CMK (cell line): ENCODE measurements at regions not wholly inside any gene's neighbourhood (a gene's known extent, or its start where the extent isn't known, plus 50 kb on each side); places are given as distances from the start of the nearest gene placed in this dataset.
"Not testable (repeated sequence)": the region's sequence is repeated elsewhere in the genome, so short reads cannot be mapped to it uniquely, and the experiment has no call there.

Experiments
- DNase-seq: peaks from one replicate; pipeline ENCODE4 v3.0.0-alpha.2; 2010; ENCODE audit warnings: low read depth

- DNase-seq = no peak
Measured at GRCh38 chr10:10716972-10717371, 300.7 kb upstream of the CELF2 start.

GRCh38 chr10:10722422-10722821, 295.2 kb upstream of the CELF2 start:
- no peak for DNase-seq

- no peak for DNase-seq
Measured at GRCh38 chr10:10725196-10725595, 292.5 kb upstream of the CELF2 start.

GRCh38 chr10:10726101-10726500, 291.6 kb upstream of the CELF2 start:
- no peak for DNase-seq

GRCh38 chr10:10727411-10727810, 290.3 kb upstream of the CELF2 start:
- DNase-seq = not testable (repeated sequence)

DNA sequence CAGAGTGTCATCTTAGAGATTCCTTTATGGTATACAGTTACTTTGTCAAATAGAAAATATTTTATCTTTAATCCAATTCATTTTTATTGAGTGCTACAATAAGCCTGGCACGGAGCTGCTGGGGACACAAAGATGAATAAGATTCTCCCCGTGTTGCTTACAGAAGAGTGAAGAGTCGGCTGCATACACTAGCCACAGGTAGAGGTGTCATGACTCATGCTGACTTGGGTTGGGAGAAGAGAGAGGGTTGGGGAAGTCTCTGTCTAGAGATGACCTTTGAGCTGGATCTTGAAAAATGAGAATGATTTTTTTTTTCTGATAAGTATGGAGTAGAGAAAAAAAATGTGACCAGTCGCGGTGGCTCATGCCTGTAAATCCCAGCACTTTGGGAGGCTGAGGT, 289.9 kb upstream of the CELF2 start:
- DNase-seq = no peak

GRCh38 chr10:10730471-10731043, 287.1 kb upstream of the CELF2 start:
- no peak for DNase-seq

GRCh38 chr10:10731366-10731765, 286.3 kb upstream of the CELF2 start:
- no peak for DNase-seq

- no peak for DNase-seq
Measured at GRCh38 chr10:10734356-10735064, 283.2 kb upstream of the CELF2 start.

- DNase-seq = no peak
Measured at GRCh38 chr10:10745291-10745690, 272.4 kb upstream of the CELF2 start.

- no peak for DNase-seq
Measured at GRCh38 chr10:10755490-10755889, 262.2 kb upstream of the CELF2 start.

- no peak for DNase-seq
Measured at GRCh38 chr10:10758306-10758705, 259.4 kb upstream of the CELF2 start.

GRCh38 chr10:10759806-10760205, 257.9 kb upstream of the CELF2 start:
- DNase-seq = not testable (repeated sequence)

DNA sequence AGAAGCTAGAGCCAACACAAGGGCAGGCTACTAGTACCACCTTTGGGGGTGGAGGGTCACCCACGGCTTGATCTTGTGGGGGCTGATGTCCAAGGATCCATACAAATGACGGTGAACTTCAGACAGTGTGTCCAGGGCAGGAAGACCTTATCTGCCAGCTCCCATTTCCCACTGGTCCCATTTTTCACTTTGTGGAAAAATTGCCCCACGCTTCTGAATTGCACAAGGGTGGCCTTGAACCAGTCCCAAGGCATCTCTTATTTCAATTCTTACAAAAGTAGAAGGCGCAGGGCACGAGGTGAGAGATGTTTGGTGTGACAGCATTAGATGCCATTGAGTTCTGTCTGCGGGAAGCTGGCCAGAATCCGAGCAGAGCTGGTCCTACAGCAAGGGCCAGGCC, 252.7 kb upstream of the CELF2 start:
- DNase-seq = no peak

DNA sequence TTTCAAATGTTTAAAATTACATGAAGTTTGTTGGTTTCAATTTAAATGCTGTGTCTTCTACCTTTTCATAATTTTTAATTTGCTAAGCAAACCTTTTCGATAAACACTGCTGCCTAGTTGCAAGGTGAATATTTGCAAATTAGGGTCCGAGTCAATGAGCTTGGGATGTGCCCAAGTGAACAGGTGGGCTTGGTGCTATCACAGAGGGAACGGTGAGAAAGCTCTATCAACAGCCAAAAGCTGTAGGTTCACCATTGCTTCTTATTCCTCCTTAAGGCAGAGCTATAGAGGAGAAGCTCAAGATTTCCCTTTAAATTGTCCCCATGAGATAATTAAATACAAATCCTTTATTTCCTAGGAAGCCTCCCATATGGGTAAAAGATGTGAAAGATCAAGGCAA, 245.3 kb upstream of the CELF2 start:
- DNase-seq = no peak

- no peak for DNase-seq
Measured at GRCh38 chr10:10772874-10773508, 244.7 kb upstream of the CELF2 start.

- no peak for DNase-seq
Measured at GRCh38 chr10:10774416-10774815, 243.3 kb upstream of the CELF2 start.

- DNase-seq = no peak
Measured at GRCh38 chr10:10776363-10776762, 241.3 kb upstream of the CELF2 start.

DNA sequence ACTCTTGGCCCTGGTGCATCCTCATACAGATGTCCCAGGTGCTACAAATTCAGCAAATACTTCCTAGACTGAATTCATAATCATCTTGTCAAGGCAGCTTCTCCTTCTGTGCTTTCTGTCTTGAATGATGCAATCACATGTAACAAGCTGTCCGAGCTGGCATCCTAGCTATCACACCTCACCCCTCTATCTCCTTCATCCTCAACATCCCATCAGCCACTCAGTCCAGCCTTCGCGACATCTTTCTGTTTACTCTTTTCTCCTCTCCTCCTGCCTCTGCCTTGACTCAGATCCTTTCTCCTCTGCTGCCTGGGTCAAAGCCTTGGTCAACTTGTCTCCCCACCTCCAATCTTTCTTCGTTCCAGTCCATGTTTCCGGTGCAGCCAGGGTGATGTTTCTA, 240.4 kb upstream of the CELF2 start:
- no peak for DNase-seq

DNA sequence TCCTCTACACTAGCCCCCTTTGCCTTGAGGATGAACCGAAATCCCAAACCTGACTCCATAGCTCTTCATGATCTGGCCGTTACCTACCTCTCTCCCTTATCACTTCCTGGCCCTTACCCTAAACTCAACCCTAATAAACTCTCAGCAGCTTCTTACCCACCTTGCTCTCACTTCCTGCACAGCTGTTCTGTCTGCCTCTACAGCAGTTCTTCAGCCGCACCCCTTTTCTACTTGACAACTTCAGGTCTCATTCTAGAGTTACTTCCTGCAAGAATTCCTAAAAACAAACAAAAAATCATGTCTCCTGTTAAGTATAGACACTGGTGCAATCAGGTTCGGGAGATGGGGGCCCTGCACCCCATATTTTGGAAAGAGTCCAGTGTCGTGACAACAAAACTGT, 239.9 kb upstream of the CELF2 start:
- no peak for DNase-seq

- DNase-seq = no peak
Measured at GRCh38 chr10:10778959-10779358, 238.7 kb upstream of the CELF2 start.

DNA sequence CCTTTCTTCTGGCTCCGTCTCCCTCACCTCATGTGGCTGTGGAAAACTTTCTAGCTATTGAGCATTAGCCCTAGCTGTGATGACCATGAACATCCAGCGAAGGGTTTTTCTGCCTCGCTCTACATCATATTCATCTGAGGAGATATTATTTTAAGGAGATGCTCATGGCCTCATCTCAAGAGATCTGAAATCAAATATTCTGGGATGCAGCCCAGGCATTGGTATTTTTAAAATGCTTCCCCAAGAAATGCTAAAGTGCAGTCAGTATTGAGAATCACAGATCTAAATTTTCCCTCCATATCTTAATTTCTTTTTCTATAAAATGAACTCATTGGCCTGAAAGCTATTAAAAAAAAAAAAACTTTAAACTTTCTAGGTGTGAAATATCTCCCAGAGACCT, 238.2 kb upstream of the CELF2 start:
- DNase-seq = no peak

DNA sequence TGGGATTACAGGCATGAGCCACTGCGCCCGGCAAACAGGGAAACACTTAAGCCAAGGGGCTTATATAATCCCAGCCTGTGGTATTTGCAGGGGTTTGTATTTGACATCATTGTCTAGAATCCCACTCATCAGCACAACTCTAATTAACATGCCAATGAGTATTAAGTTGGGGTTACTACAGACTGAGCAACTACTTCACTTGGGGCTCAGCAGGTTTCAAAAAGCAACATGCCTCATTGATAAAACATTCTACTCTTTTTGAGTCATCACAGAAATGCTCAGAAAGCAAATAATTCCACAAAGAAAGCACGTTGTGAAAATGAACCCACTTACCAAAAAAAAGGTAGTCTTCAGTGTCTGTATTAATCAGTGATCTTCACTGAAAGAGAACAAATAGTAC, 236.9 kb upstream of the CELF2 start:
- DNase-seq = no peak

- DNase-seq = no peak
Measured at GRCh38 chr10:10782603-10783002, 235.1 kb upstream of the CELF2 start.
